Panc1 (cell line): ENCODE measurements at regions not wholly inside any gene's neighbourhood (a gene's known extent, or its start where the extent isn't known, plus 50 kb on each side); places are given as distances from the start of the nearest gene placed in this dataset.

ENCODE experiments used
- POLR2AphosphoS5 ChIP-seq: IDR thresholded peaks from 2 replicates; pipeline ENCODE4 v1.6.1; 2012; ENCODE audit warnings: mild to moderate bottlenecking, low read depth, low read length, moderate library complexity
- SIN3A ChIP-seq: IDR thresholded peaks from 2 replicates; pipeline ENCODE4 v1.6.1; 2012; ENCODE audit warnings: low read depth, mild to moderate bottlenecking, low read length, moderate library complexity, borderline replicate concordance; ENCODE audit not compliant: insufficient read depth
- TCF7L2 ChIP-seq: IDR thresholded peaks from 2 replicates; pipeline ENCODE4 v1.6.1; 2011; ENCODE audit warnings: mild to moderate bottlenecking, low read depth, low read length, inconsistent platforms
- TF ChIP-seq, protein P1 (sequence below): fragments of 450-650 bp; IDR thresholded peaks from 2 replicates; pipeline ENCODE4 v1.5.1; 2017; ENCODE audit warnings: mild to moderate bottlenecking
- TF ChIP-seq, protein P2 (sequence below), 2 experiments: IDR thresholded peaks; 2 replicates each; pipeline ENCODE4 v1.6.1; 2011 to 2012; ENCODE audit warnings: low read depth in 2 of 2, control low read depth in 1 of 2, low read length in 1 of 2, mild to moderate bottlenecking in 1 of 2, moderate library complexity in 1 of 2; ENCODE audit not compliant: insufficient read depth in 1 of 2

DNA sequence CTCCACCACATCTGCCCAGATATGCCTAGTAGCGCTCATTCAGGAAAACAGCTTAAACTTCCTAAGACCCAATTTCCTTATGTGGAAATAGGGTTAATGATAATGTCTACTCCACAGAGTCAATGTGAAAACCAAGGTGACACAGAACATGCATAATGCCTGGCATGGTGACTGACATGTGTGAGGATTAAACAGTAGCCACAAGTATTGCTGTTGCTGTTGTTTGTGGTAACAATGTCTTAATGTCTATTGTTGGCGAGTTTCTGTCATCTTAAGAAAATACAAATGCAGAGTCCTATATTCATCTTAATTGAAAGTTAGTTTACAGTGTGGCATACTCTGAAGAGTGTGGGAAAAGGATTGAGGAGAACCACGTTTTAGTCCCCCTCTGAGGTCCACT is 75.6 kb upstream of the NGF start:
- TF ChIP-seq POLR2AphosphoS5 (no peak), SIN3A (no peak), TCF7L2 (no peak)
- TF ChIP-seq, protein P1, sequence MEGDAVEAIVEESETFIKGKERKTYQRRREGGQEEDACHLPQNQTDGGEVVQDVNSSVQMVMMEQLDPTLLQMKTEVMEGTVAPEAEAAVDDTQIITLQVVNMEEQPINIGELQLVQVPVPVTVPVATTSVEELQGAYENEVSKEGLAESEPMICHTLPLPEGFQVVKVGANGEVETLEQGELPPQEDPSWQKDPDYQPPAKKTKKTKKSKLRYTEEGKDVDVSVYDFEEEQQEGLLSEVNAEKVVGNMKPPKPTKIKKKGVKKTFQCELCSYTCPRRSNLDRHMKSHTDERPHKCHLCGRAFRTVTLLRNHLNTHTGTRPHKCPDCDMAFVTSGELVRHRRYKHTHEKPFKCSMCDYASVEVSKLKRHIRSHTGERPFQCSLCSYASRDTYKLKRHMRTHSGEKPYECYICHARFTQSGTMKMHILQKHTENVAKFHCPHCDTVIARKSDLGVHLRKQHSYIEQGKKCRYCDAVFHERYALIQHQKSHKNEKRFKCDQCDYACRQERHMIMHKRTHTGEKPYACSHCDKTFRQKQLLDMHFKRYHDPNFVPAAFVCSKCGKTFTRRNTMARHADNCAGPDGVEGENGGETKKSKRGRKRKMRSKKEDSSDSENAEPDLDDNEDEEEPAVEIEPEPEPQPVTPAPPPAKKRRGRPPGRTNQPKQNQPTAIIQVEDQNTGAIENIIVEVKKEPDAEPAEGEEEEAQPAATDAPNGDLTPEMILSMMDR, result no peak
- TF ChIP-seq, protein P2, sequence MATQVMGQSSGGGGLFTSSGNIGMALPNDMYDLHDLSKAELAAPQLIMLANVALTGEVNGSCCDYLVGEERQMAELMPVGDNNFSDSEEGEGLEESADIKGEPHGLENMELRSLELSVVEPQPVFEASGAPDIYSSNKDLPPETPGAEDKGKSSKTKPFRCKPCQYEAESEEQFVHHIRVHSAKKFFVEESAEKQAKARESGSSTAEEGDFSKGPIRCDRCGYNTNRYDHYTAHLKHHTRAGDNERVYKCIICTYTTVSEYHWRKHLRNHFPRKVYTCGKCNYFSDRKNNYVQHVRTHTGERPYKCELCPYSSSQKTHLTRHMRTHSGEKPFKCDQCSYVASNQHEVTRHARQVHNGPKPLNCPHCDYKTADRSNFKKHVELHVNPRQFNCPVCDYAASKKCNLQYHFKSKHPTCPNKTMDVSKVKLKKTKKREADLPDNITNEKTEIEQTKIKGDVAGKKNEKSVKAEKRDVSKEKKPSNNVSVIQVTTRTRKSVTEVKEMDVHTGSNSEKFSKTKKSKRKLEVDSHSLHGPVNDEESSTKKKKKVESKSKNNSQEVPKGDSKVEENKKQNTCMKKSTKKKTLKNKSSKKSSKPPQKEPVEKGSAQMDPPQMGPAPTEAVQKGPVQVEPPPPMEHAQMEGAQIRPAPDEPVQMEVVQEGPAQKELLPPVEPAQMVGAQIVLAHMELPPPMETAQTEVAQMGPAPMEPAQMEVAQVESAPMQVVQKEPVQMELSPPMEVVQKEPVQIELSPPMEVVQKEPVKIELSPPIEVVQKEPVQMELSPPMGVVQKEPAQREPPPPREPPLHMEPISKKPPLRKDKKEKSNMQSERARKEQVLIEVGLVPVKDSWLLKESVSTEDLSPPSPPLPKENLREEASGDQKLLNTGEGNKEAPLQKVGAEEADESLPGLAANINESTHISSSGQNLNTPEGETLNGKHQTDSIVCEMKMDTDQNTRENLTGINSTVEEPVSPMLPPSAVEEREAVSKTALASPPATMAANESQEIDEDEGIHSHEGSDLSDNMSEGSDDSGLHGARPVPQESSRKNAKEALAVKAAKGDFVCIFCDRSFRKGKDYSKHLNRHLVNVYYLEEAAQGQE (IDR thresholded peaks at IDR 0.05; ENCODE audit: insufficient read depth in 1 of 2, low read depth in 2 of 2, low read length in 1 of 2), result no peak
